ENCODE measurements at regions not wholly inside any gene's neighbourhood (a gene's known extent, or its start where the extent isn't known, plus 50 kb on each side); places are given as distances from the start of the nearest gene placed in this dataset.

DNA sequence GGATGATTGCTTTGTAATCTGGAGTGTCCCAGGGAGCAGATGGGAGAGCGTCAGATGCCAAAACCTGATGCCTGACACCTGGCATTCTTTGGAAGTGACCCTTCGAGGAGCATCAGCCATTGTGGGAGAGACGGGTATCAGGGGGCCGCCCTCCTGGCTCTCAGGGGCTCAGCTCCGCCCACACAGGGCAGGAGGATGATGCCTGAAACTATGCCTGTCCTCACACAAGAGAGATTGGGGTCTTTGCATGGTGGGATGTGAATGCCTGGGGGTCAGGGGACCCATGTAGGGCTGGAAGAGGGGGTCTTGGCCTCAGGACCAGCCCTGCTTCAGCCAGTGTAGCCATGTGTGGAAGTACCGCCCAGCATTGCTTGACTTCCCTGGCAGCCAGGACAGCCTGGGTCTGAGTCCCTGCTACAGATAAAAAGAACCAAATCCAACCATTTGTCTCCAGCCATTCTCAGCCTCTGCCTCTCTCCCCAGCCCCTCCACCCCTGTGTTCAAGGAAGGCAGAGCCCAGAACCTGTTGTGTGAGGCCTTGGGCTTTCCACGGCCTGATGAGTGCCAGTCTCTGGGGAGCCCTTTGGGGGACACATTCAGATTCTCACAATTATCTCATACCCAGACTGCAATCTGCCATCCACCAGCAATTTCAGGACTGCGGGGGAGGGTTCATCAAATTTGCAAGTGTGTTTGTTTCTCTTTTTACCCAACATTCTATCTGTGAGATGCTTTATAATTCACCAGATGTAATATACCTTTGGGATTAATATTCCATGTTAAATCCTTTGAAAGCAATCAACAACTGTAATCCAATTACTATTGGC lies 371.2 kb downstream of the PREX1 start:
- TF ChIP-seq, protein P1, sequence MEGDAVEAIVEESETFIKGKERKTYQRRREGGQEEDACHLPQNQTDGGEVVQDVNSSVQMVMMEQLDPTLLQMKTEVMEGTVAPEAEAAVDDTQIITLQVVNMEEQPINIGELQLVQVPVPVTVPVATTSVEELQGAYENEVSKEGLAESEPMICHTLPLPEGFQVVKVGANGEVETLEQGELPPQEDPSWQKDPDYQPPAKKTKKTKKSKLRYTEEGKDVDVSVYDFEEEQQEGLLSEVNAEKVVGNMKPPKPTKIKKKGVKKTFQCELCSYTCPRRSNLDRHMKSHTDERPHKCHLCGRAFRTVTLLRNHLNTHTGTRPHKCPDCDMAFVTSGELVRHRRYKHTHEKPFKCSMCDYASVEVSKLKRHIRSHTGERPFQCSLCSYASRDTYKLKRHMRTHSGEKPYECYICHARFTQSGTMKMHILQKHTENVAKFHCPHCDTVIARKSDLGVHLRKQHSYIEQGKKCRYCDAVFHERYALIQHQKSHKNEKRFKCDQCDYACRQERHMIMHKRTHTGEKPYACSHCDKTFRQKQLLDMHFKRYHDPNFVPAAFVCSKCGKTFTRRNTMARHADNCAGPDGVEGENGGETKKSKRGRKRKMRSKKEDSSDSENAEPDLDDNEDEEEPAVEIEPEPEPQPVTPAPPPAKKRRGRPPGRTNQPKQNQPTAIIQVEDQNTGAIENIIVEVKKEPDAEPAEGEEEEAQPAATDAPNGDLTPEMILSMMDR (IDR thresholded peaks at IDR 0.05), result no peak

DNA sequence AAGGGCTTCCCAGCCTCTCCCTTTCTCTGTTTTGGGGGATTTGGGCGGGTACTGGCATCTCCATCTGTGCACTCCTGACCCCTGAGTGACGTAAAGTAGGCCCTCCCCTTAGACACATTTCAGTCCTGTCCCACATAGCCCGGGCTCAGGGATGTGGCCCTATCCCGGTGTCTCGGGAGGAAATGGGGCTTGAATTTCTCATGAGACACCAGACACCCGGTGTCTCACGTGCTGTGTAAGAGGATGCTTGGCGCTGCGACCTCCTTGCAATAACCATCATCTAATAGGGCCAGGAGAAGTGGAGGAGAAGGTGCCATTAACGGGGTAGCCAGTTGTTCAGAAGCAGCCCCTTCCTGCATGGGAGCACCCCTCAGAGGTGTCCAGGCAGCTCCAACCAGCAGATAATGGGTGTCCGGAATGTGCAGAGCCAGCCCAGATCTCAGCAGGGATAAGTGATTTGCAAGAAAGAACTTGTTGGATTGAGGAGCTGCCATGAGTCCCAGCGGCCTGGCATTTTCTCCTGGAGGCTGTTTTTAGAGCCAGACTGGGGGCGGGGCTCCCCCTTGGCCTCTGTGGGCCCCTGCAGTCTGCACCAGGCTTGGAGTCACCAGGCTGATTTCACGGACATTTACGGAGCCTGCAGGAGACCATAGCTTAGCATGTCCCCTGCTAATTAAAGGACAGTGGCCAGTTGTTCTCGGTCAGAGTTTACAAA lies 372.0 kb downstream of the PREX1 start:
- TF ChIP-seq, protein P1 (IDR thresholded peaks at IDR 0.05), result no peak

DNA sequence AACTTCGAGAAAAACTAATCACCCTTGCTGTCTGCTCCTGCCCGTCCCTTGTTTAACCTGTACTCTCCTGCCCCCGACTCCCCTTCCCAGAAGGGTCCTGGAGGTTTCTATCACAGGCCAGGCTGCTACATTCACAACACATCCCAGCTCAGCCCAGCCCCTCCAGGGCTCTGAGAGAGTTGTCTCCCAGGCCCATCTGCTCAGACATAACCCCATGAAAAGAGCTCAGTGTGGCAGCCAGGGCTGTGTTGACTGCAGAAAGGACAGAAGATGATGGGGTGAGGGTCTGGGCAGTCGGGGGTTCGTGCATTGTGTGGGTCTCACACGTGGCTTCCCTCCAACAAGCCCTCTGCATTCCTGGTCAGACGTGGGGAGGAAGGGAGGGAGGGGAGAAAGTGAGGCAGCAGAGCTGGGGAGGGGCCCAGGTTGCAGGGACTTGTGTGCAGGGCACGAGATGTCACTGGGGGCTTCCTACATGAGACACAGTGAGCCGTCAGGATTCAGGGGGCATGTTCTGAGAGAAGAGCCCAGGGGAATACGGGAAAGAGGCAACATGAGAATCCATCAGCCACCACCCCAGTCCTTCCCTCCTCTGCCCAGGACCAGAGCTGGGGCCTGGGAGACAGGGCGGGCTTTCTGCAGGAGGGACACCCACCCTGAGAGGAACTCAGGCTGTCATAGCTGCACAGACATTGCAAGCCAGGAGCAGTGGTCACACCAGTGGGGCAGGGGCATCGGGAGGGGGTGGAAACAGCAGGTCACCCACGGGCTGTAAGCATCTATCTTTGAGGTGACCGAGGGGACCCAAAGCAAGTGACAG lies 372.9 kb downstream of the PREX1 start:
- TF ChIP-seq, protein P1 (IDR thresholded peaks at IDR 0.05), result no peak

DNA sequence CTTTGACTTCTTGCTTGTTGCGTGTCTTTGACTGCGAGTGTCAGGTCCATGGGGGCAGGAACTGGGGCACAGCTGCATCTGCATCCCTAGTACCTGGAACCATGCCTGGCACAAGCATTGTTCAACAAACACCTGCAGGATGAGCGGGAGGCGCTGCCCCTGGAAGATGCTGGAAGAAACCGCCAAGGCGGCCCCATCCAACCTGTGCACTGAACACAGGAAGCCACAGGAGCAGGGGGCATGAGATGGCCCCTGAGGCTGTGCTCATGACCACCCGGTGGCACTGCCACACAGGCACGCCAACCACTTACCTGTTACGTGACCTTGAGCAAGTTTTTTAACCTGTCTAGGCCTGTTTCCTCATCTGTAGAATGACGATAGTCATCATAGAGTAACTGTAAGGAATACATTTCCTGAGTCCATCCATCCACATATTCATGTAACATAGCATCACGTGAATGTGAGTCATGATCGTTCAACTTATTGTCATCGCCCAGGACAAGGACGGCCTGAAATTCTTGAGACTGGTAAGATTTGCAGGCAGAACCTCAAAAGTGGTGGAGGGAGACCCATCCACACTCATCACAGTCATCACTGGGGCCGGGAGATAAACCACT lies 374.2 kb downstream of the PREX1 start:
- TF ChIP-seq, protein P1 (IDR thresholded peaks at IDR 0.05), result no peak

DNA sequence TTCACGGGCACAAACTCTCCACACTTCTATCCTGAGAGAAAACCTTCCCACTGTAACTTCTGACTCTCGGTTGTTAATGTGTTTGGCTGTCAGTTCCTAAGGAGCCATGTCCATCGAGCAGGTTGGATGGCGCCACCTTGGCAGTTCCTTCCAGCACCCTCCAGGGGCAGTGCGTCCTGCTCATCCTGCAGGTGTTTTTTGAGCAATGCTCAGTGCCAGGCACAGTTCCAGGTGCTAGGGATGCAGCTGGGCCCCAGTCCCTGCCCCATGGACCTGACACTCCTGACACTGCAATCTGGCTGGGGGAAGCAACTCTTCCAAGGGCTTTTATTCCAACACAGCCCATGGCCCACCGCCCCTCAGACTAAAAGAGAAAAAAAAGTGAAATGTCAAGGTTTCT lies 376.4 kb downstream of the PREX1 start:
- TF ChIP-seq, protein P1 (IDR thresholded peaks at IDR 0.05), result no peak

DNA sequence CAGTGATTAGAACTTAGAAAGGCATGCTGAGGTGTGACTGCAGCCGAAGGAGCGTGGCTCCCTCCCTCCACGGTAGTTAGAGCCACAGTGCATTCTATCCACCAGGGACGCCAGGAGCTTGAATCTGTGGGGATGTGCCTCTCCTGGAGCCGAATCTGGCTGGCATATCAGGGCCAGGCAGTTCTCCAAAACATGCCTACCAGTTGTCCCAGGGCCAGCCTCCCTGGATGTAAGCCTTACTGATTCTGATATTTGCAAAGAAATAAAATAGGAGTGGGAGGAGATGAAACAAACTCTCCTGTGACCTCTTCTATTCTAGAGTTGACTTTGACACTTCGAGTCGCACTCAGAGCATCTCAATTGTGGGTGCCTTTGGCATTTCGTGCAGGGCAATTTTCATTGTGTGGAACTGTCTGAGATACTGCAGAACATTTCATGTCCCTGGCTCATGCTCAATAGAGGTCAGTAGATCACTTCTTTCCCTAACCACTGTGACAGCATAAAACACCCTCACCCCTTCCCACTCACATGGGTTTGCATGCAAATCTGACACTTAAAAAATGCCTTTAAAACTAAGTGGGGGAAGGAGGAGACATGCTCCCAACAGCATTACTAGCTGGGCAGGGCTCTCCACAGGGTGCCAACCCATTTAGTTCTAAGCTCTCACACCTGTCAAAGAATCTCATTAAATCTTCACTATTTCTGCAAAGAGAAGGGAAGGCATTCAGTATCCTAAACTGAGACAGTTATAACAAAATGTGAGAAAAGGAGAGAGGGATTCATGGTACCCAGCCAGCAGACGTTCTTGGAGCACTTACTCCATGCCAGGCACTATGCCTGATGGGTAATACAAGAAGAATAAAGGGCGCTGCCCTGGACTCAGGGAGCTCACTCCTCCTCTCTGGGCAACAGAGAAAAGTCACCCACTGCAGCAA lies 378.9 kb downstream of the PREX1 start:
- TF ChIP-seq, protein P1 (IDR thresholded peaks at IDR 0.05), result no peak
